HT1080 (cell line): ENCODE measurements at regions not wholly inside any gene's neighbourhood (a gene's known extent, or its start where the extent isn't known, plus 50 kb on each side); places are given as distances from the start of the nearest gene placed in this dataset.

Experiments used
- DNase-seq: peaks from one replicate; pipeline ENCODE4 v3.0.0-alpha.2; 2015; ENCODE audit warnings: low read depth

DNA sequence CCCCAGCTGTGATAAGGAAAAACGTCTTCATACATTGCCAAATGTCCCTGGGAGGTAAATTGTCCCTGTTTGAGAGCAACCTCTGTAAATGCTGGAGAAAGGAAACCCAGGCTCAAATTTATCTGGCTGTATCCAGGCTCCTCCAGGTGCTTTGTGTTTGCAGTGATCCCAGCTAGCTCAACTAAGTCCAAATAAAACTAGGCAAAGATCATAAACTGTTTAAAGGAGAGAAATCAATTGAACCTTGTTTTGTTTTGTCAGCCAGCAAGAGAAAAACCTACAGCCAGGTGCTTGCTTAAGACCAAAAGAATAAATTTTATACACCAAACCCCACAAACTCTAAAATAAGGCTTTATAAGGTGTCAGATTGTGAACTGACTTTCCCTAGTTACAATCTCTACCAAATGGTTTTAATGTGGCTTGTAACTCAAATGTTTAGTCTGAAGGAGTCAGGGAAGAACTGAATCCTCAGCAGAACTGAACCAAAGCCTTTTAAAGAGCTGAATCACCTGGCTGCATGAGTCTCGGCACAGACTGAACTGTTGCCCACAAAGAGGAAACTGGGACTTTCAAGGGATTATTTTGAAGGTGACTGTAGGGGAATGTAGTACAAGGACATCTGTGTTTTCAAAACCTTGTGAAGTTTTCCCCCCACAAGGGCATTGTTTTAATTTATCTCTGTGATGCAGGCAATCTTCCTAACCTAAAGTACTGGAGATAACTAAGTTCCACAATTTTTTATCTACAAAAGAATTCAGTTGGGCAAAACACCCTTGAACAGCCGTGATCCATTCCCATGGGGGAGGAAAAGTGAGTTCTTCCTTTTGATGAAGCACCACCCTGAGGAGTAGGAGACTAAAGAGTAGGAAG, 201.7 kb upstream of the TARS1 start:
- peak; percentile 38 for DNase-seq

GRCh38 chr5:33240558-33240957, 200.2 kb upstream of the TARS1 start:
- no peak for DNase-seq

- no peak for DNase-seq
Measured at GRCh38 chr5:33241802-33242201, 199.0 kb upstream of the TARS1 start.

DNA sequence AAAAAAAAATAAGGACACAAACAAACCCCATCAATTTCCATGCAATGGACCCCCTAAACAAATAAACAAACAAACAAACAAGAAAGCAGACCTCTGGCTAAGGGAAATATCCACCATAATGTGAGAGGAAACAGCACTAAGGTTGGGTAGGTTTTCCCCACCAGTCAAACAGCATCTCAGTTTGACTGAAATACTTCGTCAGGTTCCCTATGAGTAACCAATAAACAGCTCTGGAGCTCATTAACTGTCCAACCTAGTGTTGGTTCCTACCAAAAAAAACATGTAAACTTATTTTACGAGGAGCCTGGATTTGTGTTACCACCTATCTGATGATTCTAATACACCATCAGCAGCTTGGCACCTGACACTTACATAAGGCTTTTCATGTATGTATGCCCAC, 198.5 kb upstream of the TARS1 start:
- no peak for DNase-seq

GRCh38 chr5:33244441-33245150, 196.2 kb upstream of the TARS1 start:
- no peak for DNase-seq

GRCh38 chr5:33254579-33254978, 186.2 kb upstream of the TARS1 start:
- no peak for DNase-seq

GRCh38 chr5:33257807-33258429, 182.8 kb upstream of the TARS1 start:
- DNase-seq: peak; percentile 82

DNA sequence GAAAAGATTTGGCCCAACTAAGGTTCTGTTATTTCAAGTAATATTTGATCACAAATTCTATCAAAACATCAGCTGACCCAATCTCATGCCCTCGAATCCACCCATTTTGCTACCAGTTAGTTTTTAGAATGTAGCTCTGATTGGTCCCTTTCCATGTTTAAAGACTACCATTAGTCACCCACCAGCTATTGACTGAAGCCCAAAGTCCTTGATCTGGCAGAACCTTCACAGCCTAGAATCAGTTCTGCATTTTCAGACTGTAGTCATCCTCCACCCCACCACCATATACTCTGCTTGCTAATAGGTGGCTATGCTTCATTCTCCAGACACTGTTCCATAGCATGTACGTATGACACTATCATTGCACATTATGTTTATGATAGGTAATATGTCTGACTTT, 182.2 kb upstream of the TARS1 start:
- peak; percentile 11 for DNase-seq

DNA sequence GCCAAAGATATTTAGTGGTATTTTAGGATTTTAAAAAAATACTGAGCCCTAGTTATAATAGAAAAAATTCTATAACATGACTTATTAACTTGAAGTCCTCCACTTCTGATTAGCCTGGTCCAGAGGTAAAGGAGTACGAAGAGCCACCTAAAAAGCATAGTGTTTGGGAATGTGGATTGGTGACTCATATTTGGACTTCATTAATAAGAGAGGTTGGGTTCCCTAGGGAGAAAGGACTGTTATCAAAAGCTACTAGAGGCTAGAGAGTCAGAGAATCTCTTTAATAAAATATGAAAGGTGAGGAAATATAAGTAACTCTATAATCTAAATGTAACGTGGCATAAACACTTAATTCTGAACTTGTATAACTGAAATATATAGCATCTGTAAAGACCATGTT, 180.7 kb upstream of the TARS1 start:
- DNase-seq: no peak

DNA sequence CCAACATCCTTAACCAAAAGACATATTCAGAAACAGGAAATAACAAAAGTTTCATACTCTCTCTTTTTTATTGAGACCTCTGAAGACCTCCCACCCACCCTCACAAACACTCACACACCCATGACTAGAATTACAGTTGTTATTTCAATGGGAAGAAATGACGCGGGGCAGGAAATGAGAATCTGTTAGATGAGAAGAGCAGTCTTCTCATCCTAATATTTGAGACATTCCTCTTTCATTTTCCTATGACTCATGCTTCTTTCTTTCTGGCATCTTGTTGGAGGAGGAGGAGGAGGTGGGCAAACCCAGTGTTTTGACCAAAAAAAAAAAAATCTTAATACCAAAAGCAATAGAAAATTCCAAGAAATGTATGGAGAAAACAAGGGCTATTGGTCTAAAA, 179.5 kb upstream of the TARS1 start:
- peak; percentile 86 for DNase-seq

- no peak for DNase-seq
Measured at GRCh38 chr5:33261747-33262146, 179.0 kb upstream of the TARS1 start.

DNA sequence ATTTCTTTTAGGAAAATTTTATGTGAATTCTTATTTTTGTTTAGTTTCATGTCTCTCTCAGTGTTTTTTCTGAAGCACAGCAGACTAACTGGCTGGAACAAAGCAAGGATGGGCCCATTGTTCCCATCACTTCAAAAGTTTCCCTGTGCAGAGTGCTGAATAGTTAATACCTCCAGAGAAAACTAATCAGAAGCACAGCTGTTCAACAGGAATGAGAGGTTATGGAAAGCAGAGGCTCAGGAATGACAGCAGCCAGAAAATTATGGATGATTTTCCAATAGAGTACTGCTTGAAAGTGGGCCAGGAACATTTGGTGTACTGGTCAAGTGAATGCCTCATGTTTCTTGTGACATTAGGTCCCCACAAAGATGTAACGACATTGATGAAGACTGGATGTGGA, 173.0 kb upstream of the TARS1 start:
- DNase-seq: no peak

- DNase-seq: no peak
Measured at GRCh38 chr5:33268374-33268773, 172.4 kb upstream of the TARS1 start.

DNA sequence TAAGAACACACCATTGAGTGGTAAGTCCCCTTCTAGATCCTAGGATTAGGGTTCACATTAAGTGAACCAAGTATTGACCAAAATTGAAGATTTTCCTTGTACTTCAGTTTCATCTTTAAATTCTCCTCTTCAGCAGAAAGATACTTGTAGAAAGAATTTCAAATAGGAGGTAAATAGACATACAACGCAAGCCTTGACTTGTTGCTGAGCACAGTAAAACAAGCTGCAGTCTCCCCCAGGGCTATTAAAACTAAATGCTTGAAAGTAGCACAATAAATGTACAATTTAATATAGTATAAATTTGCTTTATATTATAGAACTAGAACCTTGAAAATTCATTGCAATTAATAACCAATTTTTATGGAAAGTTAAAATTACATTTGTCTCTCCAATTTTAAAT, 170.1 kb upstream of the TARS1 start:
- DNase-seq: no peak

DNA sequence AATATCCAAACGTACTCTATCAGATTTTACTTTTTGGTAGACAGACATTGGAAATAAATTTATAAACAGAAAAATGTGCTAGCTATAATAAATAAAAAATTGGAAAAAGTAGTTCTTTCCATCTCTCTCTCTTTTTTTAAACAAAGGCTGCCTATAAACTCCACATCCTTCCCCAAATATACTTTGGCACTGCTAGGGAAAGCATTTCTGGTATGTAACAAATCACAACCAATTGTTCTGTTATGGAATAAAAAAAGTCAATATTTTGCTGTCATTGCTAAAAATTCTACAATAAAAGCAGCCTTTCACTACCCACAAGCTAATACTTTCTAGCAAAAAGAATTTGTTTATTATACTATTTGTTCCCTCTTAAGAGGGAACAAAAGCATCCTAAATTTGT, 169.2 kb upstream of the TARS1 start:
- DNase-seq: no peak

- DNase-seq: peak; percentile 96
Measured at GRCh38 chr5:33272288-33272687, 168.5 kb upstream of the TARS1 start.

- DNase-seq: no peak
Measured at GRCh38 chr5:33273985-33274384, 166.8 kb upstream of the TARS1 start.

GRCh38 chr5:33275391-33275790, 165.4 kb upstream of the TARS1 start:
- DNase-seq: no peak

- DNase-seq: no peak
Measured at GRCh38 chr5:33275921-33276627, 164.7 kb upstream of the TARS1 start.

DNA sequence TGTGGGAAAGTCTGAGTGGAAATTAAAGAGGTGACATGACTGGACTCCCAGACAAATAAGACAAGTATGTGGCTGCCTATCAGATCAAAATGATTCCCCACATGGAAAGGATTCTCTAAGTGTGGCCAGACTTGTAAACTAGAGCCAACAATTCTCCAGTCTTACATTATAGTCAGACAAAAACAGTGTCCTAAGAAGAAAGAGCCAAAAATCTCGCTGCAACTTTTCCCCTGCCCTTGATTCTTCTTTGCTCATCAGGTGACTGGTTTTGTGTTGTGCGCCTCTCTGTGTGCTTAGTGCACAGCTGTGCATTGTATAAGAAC, 164.2 kb upstream of the TARS1 start:
- DNase-seq: no peak

DNA sequence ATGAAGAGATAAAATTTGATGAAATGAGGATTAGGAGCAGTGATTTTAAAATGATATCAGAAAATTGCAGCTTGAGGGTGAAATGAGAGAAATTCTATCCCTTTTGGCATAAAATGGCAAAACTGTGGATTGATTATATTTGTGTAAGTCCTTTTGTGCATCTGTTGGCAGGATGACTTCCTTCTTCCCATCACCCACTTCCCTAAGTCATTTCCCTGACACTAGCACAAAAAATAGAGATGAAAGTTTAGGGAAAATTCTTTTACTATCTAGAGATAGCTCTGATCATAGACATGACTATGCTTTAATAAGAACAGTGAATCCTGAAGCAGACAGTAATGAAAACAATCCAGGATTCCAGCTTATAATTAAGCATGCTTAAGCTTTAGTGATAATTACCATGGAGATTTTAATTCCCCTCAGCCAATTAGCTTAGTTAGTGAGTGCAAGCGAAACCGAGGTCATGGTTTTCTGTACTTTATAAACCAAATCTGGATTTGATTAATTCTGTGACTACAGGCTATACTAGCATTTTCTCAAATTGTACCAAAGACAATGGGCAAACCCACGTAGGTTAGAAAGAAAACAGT, 163.6 kb upstream of the TARS1 start:
- DNase-seq: no peak

DNA sequence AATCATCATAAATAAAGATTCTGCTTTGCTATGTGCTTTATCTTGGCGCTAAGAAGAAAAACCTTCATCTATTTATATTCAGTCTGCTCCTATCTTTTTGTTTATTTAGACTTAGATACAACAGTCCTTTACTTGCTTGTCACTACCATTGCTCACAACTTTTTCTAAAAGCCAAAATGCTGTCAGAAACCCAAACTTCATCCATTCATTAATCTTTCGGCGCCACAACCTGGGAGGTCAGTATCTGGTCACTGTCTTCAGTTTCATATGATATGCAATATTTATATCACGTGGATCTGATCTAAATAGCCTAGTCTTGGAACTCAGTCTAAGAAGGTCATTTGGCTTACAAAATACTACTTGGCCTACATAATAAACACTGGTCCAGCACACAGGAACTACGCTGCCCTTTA, 159.3 kb upstream of the TARS1 start:
- no peak for DNase-seq
